ENCODE measurements at regions not wholly inside any gene's neighbourhood (a gene's known extent, or its start where the extent isn't known, plus 50 kb on each side); places are given as distances from the start of the nearest gene placed in this dataset.
"Not testable (repeated sequence)": the region's sequence is repeated elsewhere in the genome, so short reads cannot be mapped to it uniquely, and the experiment has no call there.

GRCh38 chr5:6246820-6247437, 131.4 kb downstream of the MED10 start:
- no peak for DNase-seq
- TF ChIP-seq CTCF (IDR thresholded peaks at IDR 0.05) (no peak), POLR2A (IDR thresholded peaks at IDR 0.05) (no peak)

GRCh38 chr5:6244339-6244714, 134.0 kb downstream of the MED10 start:
- DNase-seq, result no peak
- Histone ChIP-seq H3K4me1 (no peaks in the 10 kb centered on the region), H3K27me3 (no peaks in the 10 kb centered on the region), H3K27ac (no peak overlapping the region), H3K9me3 (no peaks in the 10 kb centered on the region), H3K4me3 (no peak overlapping the region), H3K36me3 (no peaks in the 10 kb centered on the region)
- TF ChIP-seq POLR2A (IDR thresholded peaks at IDR 0.05) (no peak), CTCF (IDR thresholded peaks at IDR 0.05) (no peak)

More at GRCh38 chr5:6246820-6247437, 131.4 kb downstream of the MED10 start:
- H3K36me3 ChIP-seq, result no peaks in the 10 kb centered on the region
- H3K27ac ChIP-seq, result no peak overlapping the region
- no peaks in the 10 kb centered on the region for H3K27me3 ChIP-seq
- no peaks in the 10 kb centered on the region for H3K4me1 ChIP-seq
- H3K9me3 ChIP-seq, result no peaks in the 10 kb centered on the region
- H3K4me3 ChIP-seq, result no peak overlapping the region

- Histone ChIP-seq H3K27ac (no peak overlapping the region), H3K27me3 (no peaks in the 10 kb centered on the region), H3K4me1 (no peaks in the 10 kb centered on the region), H3K36me3 (no peaks in the 10 kb centered on the region), H3K4me3 (no peak overlapping the region), H3K9me3 (no peaks in the 10 kb centered on the region)
- no peak for TF ChIP-seq POLR2A (IDR thresholded peaks at IDR 0.05)
- TF ChIP-seq CTCF (IDR thresholded peaks at IDR 0.05), result no peak
- DNase-seq, result no peak
Observed at GRCh38 chr5:6243706-6244338, 134.5 kb downstream of the MED10 start.

GRCh38 chr5:6241056-6241455, 137.3 kb downstream of the MED10 start:
- H3K4me3 ChIP-seq, H3K27ac ChIP-seq, H3K36me3 ChIP-seq, H3K27me3 ChIP-seq, H3K9me3 ChIP-seq, DNase-seq, H3K4me1 ChIP-seq: not testable (repeated sequence)

GRCh38 chr5:6236858-6237481, 141.4 kb downstream of the MED10 start:
- no peak overlapping the region for H3K27ac ChIP-seq
- TF ChIP-seq CTCF (IDR thresholded peaks at IDR 0.05) (no peak), POLR2A (IDR thresholded peaks at IDR 0.05) (no peak)
- H3K4me1 ChIP-seq, result no peaks in the 10 kb centered on the region
- no peak overlapping the region for H3K4me3 ChIP-seq
- no peaks in the 10 kb centered on the region for H3K36me3 ChIP-seq
- H3K27me3 ChIP-seq, result no peaks in the 10 kb centered on the region
- H3K9me3 ChIP-seq, result no peaks in the 10 kb centered on the region
- no peak for DNase-seq

GRCh38 chr5:6236170-6236793, 142.1 kb downstream of the MED10 start:
- Histone ChIP-seq H3K27me3 (no peaks in the 10 kb centered on the region), H3K27ac (no peak overlapping the region), H3K9me3 (no peaks in the 10 kb centered on the region), H3K4me3 (no peak overlapping the region), H3K36me3 (no peaks in the 10 kb centered on the region), H3K4me1 (no peaks in the 10 kb centered on the region)
- DNase-seq, result no peak
- TF ChIP-seq POLR2A (IDR thresholded peaks at IDR 0.05), result no peak
- TF ChIP-seq CTCF (IDR thresholded peaks at IDR 0.05), result no peak

Data from Peyer's patch (tissue), 4 donors.